ENCODE measurements at regions not wholly inside any gene's neighbourhood (a gene's known extent, or its start where the extent isn't known, plus 50 kb on each side); places are given as distances from the start of the nearest gene placed in this dataset.

DNA sequence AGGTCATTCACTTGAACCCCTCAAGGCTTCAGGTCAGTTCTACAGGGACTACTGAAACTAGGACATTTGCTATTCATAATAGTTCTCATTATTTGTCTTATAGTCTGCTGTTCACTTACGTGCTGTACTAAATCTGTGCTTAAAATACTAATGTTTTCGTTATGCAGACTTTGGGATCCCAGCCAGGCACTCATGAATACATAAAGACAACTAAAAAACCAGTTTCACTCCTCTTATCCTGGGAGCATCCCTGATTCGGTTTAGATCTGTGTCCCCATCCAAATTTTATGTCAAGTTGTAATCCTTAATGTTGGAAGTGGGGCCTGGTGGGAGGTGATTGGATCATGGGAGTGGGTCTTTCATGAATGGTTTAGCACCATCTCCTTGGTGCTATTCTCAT lies 1291.8 kb downstream of the CDH11 start:
- no peak for TF ChIP-seq EZH2phosphoT487 (IDR thresholded peaks at IDR 0.05; ENCODE audit: borderline replicate concordance, low read length)
- TF ChIP-seq, protein P1, sequence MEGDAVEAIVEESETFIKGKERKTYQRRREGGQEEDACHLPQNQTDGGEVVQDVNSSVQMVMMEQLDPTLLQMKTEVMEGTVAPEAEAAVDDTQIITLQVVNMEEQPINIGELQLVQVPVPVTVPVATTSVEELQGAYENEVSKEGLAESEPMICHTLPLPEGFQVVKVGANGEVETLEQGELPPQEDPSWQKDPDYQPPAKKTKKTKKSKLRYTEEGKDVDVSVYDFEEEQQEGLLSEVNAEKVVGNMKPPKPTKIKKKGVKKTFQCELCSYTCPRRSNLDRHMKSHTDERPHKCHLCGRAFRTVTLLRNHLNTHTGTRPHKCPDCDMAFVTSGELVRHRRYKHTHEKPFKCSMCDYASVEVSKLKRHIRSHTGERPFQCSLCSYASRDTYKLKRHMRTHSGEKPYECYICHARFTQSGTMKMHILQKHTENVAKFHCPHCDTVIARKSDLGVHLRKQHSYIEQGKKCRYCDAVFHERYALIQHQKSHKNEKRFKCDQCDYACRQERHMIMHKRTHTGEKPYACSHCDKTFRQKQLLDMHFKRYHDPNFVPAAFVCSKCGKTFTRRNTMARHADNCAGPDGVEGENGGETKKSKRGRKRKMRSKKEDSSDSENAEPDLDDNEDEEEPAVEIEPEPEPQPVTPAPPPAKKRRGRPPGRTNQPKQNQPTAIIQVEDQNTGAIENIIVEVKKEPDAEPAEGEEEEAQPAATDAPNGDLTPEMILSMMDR (IDR thresholded peaks at IDR 0.05; ENCODE audit: low read depth, low read length, poor library complexity, severe bottlenecking), result no peak

All from DOHH2 (cell line).